ENCODE measurements at regions not wholly inside any gene's neighbourhood (a gene's known extent, or its start where the extent isn't known, plus 50 kb on each side); places are given as distances from the start of the nearest gene placed in this dataset.

DNA sequence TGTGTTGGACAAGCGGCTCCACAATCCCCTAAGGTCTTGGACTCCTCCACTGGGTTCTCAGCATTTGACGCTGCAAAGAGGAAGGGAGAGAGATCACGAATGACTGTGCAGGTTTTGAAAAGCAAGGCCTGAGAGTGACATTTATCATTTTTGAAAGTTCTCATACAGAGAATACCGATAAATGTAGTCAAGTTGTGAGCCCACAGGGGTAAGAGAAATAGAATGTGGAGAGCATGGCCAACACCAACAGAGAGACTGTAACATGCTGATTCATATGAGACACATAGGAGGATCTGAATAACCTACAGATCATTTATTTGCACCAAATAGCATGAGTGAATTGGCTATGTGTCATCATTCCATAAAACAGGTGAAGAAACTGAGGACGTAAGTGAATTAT lies 230.5 kb upstream of the MBL2 start:
- no peak for DNase-seq
- Histone ChIP-seq H3K36me3 (no peaks in the 10 kb centered on the region), H3K4me1 (ENCODE audit: insufficient read depth) (no peaks in the 10 kb centered on the region), H3K9me3 (no peaks in the 10 kb centered on the region), H3K27me3 (no peaks in the 10 kb centered on the region), H3K27ac (no peak overlapping the region), H3K4me3 (no peak overlapping the region)
- 77 to 85% (median 82%) methylated on average over 5 of the region's 5 CpGs for WGBS, 3 donors
- TF ChIP-seq EP300 (IDR thresholded peaks at IDR 0.05) (no peak), POLR2A (IDR thresholded peaks at IDR 0.05) (no peak)
- TF ChIP-seq, protein P1, sequence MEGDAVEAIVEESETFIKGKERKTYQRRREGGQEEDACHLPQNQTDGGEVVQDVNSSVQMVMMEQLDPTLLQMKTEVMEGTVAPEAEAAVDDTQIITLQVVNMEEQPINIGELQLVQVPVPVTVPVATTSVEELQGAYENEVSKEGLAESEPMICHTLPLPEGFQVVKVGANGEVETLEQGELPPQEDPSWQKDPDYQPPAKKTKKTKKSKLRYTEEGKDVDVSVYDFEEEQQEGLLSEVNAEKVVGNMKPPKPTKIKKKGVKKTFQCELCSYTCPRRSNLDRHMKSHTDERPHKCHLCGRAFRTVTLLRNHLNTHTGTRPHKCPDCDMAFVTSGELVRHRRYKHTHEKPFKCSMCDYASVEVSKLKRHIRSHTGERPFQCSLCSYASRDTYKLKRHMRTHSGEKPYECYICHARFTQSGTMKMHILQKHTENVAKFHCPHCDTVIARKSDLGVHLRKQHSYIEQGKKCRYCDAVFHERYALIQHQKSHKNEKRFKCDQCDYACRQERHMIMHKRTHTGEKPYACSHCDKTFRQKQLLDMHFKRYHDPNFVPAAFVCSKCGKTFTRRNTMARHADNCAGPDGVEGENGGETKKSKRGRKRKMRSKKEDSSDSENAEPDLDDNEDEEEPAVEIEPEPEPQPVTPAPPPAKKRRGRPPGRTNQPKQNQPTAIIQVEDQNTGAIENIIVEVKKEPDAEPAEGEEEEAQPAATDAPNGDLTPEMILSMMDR (IDR thresholded peaks at IDR 0.05): no peak
- intact Hi-C loops (cut with DNase I): no loop called here

DNA sequence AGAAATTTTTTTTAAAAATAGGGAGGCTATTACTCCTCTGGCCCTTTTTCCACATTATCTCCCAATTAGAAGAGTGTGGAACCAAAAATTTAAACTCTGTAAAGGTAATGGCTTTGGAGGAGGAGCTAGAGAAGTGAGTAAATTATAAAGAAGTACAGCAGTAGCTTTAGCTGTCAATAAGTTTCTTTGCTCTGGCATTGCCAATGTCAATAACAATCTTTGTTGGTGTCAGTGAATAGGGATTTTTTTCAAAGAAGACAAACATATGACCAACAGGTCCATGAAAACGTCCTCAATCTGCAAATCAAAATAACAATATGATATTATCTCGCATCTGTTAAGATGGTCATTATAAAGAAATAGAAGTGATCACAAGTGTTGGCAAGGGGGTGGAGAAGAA lies 227.1 kb upstream of the MBL2 start:
- Histone ChIP-seq H3K4me3 (no peak overlapping the region), H3K27me3 (no peaks in the 10 kb centered on the region), H3K27ac (no peak overlapping the region), H3K36me3 (no peaks in the 10 kb centered on the region), H3K9me3 (no peaks in the 10 kb centered on the region), H3K4me1 (ENCODE audit: insufficient read depth) (no peaks in the 10 kb centered on the region)
- 60 to 76% (median 70%) methylated on average over 2 of the region's 2 CpGs for WGBS, 3 donors
- TF ChIP-seq POLR2A (IDR thresholded peaks at IDR 0.05) (no peak), EP300 (IDR thresholded peaks at IDR 0.05) (no peak)
- TF ChIP-seq, protein P1 (IDR thresholded peaks at IDR 0.05): no peak
- intact Hi-C loops (cut with DNase I): no loop called here
- no peak for DNase-seq

DNA sequence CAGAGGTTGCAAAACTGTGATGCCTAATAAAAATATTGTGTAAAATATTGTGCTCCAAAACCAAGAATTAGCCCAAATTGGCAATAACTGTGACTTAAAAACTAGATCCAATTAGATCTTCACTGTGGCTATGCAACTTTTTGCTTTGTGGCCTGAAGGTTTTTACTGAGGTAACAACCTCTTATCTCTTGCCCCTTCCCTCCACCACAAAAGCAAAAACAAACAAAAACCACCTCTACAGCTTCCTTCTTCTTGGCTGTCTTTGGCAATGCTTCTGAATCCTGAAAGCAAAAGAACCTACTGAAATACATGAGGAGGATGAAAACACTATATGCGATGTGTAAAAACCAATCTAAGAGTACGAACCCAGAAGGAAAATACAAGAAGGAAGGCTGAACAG lies 226.7 kb upstream of the MBL2 start:
- Histone ChIP-seq H3K27me3 (no peaks in the 10 kb centered on the region), H3K4me1 (ENCODE audit: insufficient read depth) (no peaks in the 10 kb centered on the region), H3K36me3 (no peaks in the 10 kb centered on the region), H3K27ac (no peak overlapping the region), H3K9me3 (no peaks in the 10 kb centered on the region), H3K4me3 (no peak overlapping the region)
- no peak for DNase-seq
- TF ChIP-seq, protein P1 (IDR thresholded peaks at IDR 0.05): no peak
- TF ChIP-seq EP300 (IDR thresholded peaks at IDR 0.05): no peak
- TF ChIP-seq POLR2A (IDR thresholded peaks at IDR 0.05): no peak
- intact Hi-C loops (cut with DNase I): no loop called here
- WGBS, 3 donors: 82 to 84% (median 83%) methylated on average over 2 of the region's 2 CpGs

DNA sequence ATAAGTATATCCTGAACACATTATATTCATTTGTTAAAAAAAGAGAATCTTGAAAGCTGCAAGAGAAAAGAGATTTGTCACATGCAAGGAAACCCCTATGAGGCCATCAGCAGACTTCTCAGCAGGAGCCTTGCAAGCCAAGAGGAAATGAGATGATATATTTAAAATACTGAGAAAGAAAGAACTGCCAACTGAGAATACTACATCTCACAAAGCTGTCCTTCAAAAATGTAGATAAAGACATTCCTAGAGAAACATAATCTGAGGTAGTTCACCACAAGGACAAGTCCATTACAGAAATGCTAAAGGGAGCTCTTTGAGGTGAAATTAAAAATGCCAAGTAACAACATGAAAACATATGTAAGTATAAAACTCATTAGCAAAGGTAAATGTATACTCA lies 224.4 kb upstream of the MBL2 start:
- intact Hi-C loops (cut with DNase I): no loop called here
- H3K27ac ChIP-seq: no peak overlapping the region
- no peaks in the 10 kb centered on the region for H3K4me1 ChIP-seq (ENCODE audit: insufficient read depth)
- TF ChIP-seq, protein P1 (IDR thresholded peaks at IDR 0.05): no peak
- no peak for TF ChIP-seq POLR2A (IDR thresholded peaks at IDR 0.05)
- TF ChIP-seq EP300 (IDR thresholded peaks at IDR 0.05): no peak
- DNase-seq: no peak
- no peaks in the 10 kb centered on the region for H3K27me3 ChIP-seq
- H3K36me3 ChIP-seq: no peaks in the 10 kb centered on the region
- no peak overlapping the region for H3K4me3 ChIP-seq
- no peaks in the 10 kb centered on the region for H3K9me3 ChIP-seq

DNA sequence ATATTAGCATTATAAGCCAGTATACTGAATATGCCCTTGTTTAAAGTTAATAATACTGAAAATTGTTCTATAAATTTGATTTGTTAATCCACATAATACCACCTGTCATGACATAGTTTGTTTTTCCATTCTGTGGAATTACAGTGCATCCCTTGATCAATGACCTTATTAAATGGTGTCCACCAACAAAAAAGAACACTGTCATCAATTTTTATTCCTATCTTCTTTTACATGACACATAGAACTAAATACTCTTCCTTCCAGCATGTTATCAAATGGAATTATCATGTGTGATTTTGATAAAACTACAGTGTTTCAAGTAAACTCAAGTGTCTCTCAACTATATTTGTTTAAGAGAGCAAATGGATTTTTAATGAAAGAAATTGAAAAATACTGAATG lies 221.8 kb upstream of the MBL2 start:
- TF ChIP-seq EP300 (IDR thresholded peaks at IDR 0.05): no peak
- TF ChIP-seq POLR2A (IDR thresholded peaks at IDR 0.05): no peak
- TF ChIP-seq, protein P1 (IDR thresholded peaks at IDR 0.05): no peak
- Histone ChIP-seq H3K27me3 (no peaks in the 10 kb centered on the region), H3K4me3 (no peak overlapping the region), H3K27ac (no peak overlapping the region), H3K4me1 (ENCODE audit: insufficient read depth) (no peaks in the 10 kb centered on the region), H3K36me3 (no peaks in the 10 kb centered on the region), H3K9me3 (no peaks in the 10 kb centered on the region)
- intact Hi-C loops (cut with DNase I): no loop called here
- no peak for DNase-seq
